Pons (tissue), 1 donor: ENCODE measurements at regions not wholly inside any gene's neighbourhood (a gene's known extent, or its start where the extent isn't known, plus 50 kb on each side); places are given as distances from the start of the nearest gene placed in this dataset.
"Not testable (repeated sequence)": the region's sequence is repeated elsewhere in the genome, so short reads cannot be mapped to it uniquely, and the experiment has no call there.

ENCODE experiments used
- DNase-seq: peaks from one replicate; pipeline ENCODE4 v3.0.0-alpha.2; 2016; ENCODE audit warnings: low spot score

DNA sequence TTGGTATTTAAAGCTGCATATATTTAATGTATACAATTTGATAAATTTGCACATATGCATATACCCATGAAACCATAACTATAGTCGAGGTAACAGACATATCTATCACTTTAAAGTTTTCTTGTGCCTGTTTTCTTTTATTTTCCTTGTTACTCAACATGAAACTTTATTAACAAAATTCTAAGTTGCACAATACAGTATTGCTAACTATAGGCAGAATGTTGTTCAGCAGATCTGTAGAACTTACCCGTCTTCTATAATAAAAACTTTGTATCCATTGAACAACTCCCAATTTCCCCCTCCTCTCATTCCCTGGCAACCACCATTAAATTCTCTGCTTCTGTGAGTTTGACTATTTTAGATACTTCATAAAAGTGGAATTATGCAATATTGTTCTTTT, 404.6 kb upstream of the KCND2 start:
- DNase-seq = no peak

GRCh38 chr7:119879835-119880234, 393.1 kb upstream of the KCND2 start:
- DNase-seq = no peak

GRCh38 chr7:119886007-119886406, 387.0 kb upstream of the KCND2 start:
- DNase-seq = no peak

GRCh38 chr7:119886525-119886924, 386.4 kb upstream of the KCND2 start:
- not testable (repeated sequence) for DNase-seq

- no peak for DNase-seq
These were observed 384.7 kb upstream of the KCND2 start for GRCh38 chr7:119888251-119888650.

- no peak for DNase-seq
These were observed 382.3 kb upstream of the KCND2 start for GRCh38 chr7:119890631-119891030.

GRCh38 chr7:119895320-119895719, 377.7 kb upstream of the KCND2 start:
- DNase-seq = no peak

- DNase-seq = no peak
These were observed 376.6 kb upstream of the KCND2 start for GRCh38 chr7:119896386-119896785.

DNA sequence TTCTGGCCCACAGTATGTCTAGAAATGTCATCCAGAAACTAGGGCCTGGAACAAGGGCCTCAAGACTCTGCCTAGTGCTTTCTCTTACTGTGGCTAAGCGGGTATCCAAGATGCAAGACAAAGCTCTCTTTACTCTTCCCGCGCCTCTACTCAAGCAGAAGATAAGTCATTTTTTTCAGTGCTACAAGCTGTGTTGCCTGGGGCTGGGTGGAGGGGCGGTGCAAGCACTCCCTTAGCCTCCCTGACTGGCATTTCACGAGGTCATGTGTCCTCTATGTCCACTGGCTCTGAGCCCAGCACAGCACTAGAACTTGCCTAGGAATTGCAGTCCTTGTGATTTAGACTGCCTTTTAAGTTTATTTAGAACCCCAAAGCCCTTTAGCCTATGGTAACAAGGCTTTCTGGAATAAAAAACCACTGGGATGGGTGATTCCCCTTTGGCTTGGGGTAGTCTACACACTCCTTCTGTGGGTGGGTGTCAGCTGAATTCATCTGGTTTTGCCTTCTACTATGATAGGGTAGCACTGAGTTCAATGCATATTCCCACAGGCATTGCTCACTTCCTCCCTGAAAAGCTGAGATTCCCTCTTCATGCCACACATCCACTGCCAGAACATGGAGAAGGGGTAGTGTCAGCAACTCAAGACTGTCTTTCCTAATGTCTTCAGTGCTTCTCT, 371.8 kb upstream of the KCND2 start:
- peak; percentile 39 for DNase-seq

- DNase-seq = no peak
These were observed 369.9 kb upstream of the KCND2 start for GRCh38 chr7:119903085-119903484.

DNA sequence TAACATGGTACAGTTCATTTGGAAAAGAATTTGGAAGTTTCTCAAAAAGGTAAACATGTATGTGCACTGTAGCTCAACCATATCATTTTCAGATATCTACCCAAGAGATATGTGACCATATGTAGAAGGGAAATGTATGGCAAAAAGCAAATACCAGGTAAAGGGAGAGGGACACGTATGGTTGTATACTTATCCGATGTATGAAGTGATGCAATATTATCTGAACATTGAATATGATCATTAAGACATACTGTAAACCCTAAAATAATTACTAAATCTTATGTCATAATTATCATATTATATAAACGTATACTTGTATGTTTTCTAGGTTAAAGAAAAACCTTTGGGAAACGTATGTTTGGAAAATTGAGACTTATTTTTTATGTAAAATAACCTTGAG, 367.5 kb upstream of the KCND2 start:
- DNase-seq = no peak

DNA sequence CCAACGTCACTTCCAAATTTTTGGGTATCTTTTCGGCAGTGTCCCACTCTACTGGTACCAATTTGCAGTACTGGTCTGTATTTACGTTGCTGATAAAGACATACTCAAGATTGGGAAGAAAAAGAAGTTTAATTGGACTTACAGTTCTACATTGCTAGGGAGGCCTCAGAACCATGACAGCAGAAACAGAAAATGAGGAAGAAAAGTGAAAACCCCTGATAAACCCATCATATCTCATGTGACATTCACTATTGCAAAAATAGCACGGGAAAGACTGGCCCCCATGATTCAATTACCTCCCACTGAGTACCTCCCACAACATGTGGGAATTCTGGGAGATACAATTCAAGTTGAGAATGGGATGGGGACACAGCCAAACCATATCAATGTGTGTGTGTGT, 364.0 kb upstream of the KCND2 start:
- no peak for DNase-seq

- not testable (repeated sequence) for DNase-seq
These were observed 358.9 kb upstream of the KCND2 start for GRCh38 chr7:119914119-119914518.

GRCh38 chr7:119916501-119916900, 356.5 kb upstream of the KCND2 start:
- no peak for DNase-seq

GRCh38 chr7:119918185-119918584, 354.8 kb upstream of the KCND2 start:
- no peak for DNase-seq

GRCh38 chr7:119919986-119920385, 353.0 kb upstream of the KCND2 start:
- DNase-seq = no peak

DNA sequence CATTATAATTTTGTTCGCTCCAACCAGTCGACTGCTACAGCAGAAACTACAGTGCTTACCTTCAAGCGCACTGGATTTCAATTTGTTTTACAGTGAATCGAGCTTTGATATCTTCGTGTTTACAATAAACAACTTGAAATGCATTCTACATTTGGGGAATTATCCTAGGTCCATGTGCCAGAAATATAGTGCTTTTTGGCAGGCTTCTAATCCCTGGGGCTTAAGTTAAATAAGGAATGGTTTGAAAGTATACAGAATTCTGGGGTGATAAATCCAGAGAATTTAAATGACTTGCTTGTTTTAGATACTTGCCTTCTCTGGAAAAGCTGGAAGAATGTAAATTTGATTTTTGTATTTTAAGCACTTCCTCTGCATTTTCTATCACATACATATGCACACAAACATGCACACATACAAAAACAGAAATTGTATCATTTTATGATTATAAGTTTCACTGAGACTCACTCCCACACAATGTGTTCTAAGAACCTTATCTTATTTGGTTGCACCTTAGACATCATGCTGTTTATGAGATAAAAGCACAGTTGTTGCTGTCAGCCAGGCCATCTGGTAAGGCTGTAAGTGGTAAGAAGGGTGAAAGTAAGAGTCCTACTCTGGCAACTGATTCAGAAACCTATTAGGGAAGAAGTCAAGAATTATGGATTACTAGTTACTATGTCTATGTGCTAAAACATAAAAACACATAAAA, 347.2 kb upstream of the KCND2 start:
- DNase-seq = no peak

GRCh38 chr7:119929891-119930290, 343.1 kb upstream of the KCND2 start:
- no peak for DNase-seq

DNA sequence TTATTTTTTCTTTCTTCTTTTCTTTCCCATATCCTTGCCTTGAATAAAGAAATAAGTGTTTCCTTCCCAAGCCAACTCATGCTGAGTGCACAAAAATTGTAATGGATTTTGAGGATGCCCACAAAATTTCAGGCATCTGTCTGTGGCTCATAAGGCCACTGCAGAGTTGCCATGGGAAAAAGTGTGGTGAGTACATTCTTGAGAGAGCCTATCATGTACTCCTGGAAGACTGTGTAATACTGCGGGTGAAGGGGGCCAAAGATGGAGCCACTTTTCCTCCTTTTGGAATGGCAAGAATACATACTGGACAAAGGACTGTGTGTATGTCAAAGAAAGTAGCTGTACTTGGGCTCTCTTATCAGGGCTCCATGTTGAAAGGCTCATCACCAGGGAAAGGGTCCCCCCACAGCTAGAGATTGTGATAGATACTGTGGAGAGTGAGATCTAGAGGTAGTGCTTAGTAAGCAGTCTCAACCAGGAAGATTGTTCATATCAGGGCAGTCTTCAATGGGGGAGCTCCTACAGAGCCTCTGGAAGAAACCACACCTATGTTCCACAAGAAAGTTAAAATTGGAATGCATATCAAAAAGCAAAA, 341.6 kb upstream of the KCND2 start:
- DNase-seq = no peak

GRCh38 chr7:119935418-119936025, 337.5 kb upstream of the KCND2 start:
- peak; percentile 57 for DNase-seq

GRCh38 chr7:119936836-119937235, 336.1 kb upstream of the KCND2 start:
- DNase-seq = no peak

GRCh38 chr7:119937745-119938144, 335.2 kb upstream of the KCND2 start:
- no peak for DNase-seq
